Naive thymus-derived CD4-positive, alpha-beta T cell (primary cell): ENCODE measurements at regions not wholly inside any gene's neighbourhood (a gene's known extent, or its start where the extent isn't known, plus 50 kb on each side); places are given as distances from the start of the nearest gene placed in this dataset.

ENCODE experiments used
- ATAC-seq: fragments of 150-1000 bp; cut with Tn5 transposase; 2 replicates; pipeline ENCODE4 v1.10.0; 2021; ENCODE audit warnings: mild to moderate bottlenecking, moderate library complexity
- CTCF ChIA-PET: fragments of 350-600 bp; sonication (Branson Sonifier 250); formaldehyde crosslinking; loops from one replicate; lab custom pipeline; 2021; ENCODE audit warnings: antibody characterized with exemption; lab: Charles Lee
- POLR2A ChIA-PET: fragments of 350-600 bp; sonication (Branson Sonifier 250); formaldehyde crosslinking; loops from one replicate; lab custom pipeline; 2021; ENCODE audit warnings: antibody characterized with exemption, inconsistent platforms; lab: Charles Lee
- DNase-seq, 9 donors: peaks; one replicate each; pipeline versions ENCODE4 v3.0.0 to v3.0.0-alpha.2; 2020 to 2022; ENCODE audit warnings: mixed read lengths in 1 of 9
- H3K27ac ChIP-seq: one replicate; pipeline ENCODE4 v1.7.0; 2013; ENCODE audit warnings: mild to moderate bottlenecking, low read depth, low read length, moderate library complexity
- H3K27me3 ChIP-seq, 2 donors: one replicate each; pipeline ENCODE4 v1.7.0; 2013; ENCODE audit warnings: low read length in 2 of 2, mild to moderate bottlenecking in 2 of 2, moderate library complexity in 2 of 2; ENCODE audit not compliant: control insufficient read depth in 2 of 2, insufficient read depth in 2 of 2
- H3K36me3 ChIP-seq, 3 experiments: 1 replicate in 2 of 3; 2 replicates in 1 of 3; pipeline ENCODE4 v1.7.0; 2013; ENCODE audit warnings: low read length in 3 of 3, mild to moderate bottlenecking in 3 of 3, moderate library complexity in 1 of 3; ENCODE audit not compliant: insufficient read depth in 3 of 3, control insufficient read depth in 2 of 3
- H3K4me1 ChIP-seq, 2 donors: one replicate each; pipeline ENCODE4 v1.7.0; 2013; ENCODE audit warnings: low read length in 2 of 2, mild to moderate bottlenecking in 2 of 2, moderate library complexity in 1 of 2; ENCODE audit not compliant: control insufficient read depth in 2 of 2, insufficient read depth in 2 of 2
- H3K4me3 ChIP-seq: 2 replicates; pipeline ENCODE4 v1.7.0; 2013; ENCODE audit warnings: mild to moderate bottlenecking, low read length
- H3K9me3 ChIP-seq, 3 experiments: 1 replicate in 2 of 3; 2 replicates in 1 of 3; pipeline ENCODE4 v1.7.0; 2013; ENCODE audit warnings: low read length in 3 of 3; ENCODE audit not compliant: control insufficient read depth in 2 of 3
- H3K27ac Mint-ChIP-seq, 9 donors: one replicate each; pipeline ENCODE4 v1.8.0; 2020 to 2022; ENCODE audit warnings: mixed read lengths in 9 of 9, mild to moderate bottlenecking in 8 of 9, moderate library complexity in 5 of 9, inconsistent platforms in 2 of 9
- H3K27me3 Mint-ChIP-seq, 5 donors: one replicate each; pipeline ENCODE4 v1.8.0; 2021 to 2022; ENCODE audit warnings: mixed read lengths in 5 of 5, mild to moderate bottlenecking in 1 of 5
- H3K36me3 Mint-ChIP-seq, 5 donors: one replicate each; pipeline ENCODE4 v1.8.0; 2020 to 2022; ENCODE audit warnings: mixed read lengths in 5 of 5, mild to moderate bottlenecking in 3 of 5, inconsistent platforms in 1 of 5
- H3K4me1 Mint-ChIP-seq, 7 donors: one replicate each; pipeline ENCODE4 v1.8.0; 2020 to 2022; ENCODE audit warnings: mixed read lengths in 7 of 7, mild to moderate bottlenecking in 3 of 7, inconsistent platforms in 1 of 7
- H3K4me3 Mint-ChIP-seq, 10 donors: one replicate each; pipeline ENCODE4 v1.8.0; 2020 to 2022; ENCODE audit warnings: mild to moderate bottlenecking in 10 of 10, mixed read lengths in 10 of 10, moderate library complexity in 6 of 10, inconsistent platforms in 2 of 10
- H3K9me3 Mint-ChIP-seq, 11 donors: one replicate each; pipeline ENCODE4 v1.8.0; 2020 to 2022; ENCODE audit warnings: mixed read lengths in 11 of 11, mild to moderate bottlenecking in 4 of 11, inconsistent platforms in 1 of 11, moderate library complexity in 1 of 11
- intact Hi-C, 2 donors: fragments of 100-400 bp; cut with micrococcal nuclease; formaldehyde crosslinking; loops; one replicate each; pipeline ENCODE4 v1.15.1; 2023

GRCh38 chr5:56647099-56647850 is 168.1 kb upstream of the MAP3K1 start:
- Mint-ChIP-seq H3K36me3 (peaks cover 0 to 14% (median 0%) of the 10 kb centered on the region in 5 donors), H3K9me3 (peaks cover 0 to 8% (median 0%) of the 10 kb centered on the region in 11 donors), H3K27me3 (peaks cover 0 to 15% (median 0%) of the 10 kb centered on the region in 5 donors), H3K4me1 (peaks cover 20 to 64% (median 50%) of the 10 kb centered on the region in 7 donors), H3K4me3 (peak overlapping the region in 4 of 10 donors; percentile 4 to 37 (median 19)), H3K27ac (peak overlapping the region in 8 of 9 donors; percentile 4 to 67 (median 34))
- Histone ChIP-seq H3K27ac (no peak overlapping the region), H3K27me3 (no peaks in the 10 kb centered on the region), H3K9me3 (no peaks in the 10 kb centered on the region), H3K36me3 (no peaks in the 10 kb centered on the region), H3K4me1 (peaks cover 0 to 23% of the 10 kb centered on the region in 2 donors), H3K4me3 (no peak overlapping the region)
- ChIA-PET CTCF (interaction anchor here (0.5 kb wide), 2 partner anchors 182 to 377 kb away, joined by 3 read pairs; no protein-coding TSS in a partner anchor), POLR2A (no interaction called here)
- DNase-seq (peak in 2 of 9 donors; percentile 13 to 14), ATAC-seq (peak; percentile 51)
- intact Hi-C loops = no loop called here

GRCh38 chr5:56641635-56642260 is 173.6 kb upstream of the MAP3K1 start:
- Mint-ChIP-seq H3K4me1 (peaks cover 1 to 55% (median 29%) of the 10 kb centered on the region in 7 donors), H3K27me3 (peaks cover 0 to 12% (median 0%) of the 10 kb centered on the region in 5 donors), H3K4me3 (no peak overlapping the region), H3K27ac (peak overlapping the region in 1 of 9 donors; percentile 17), H3K9me3 (peaks cover 0 to 1% (median 0%) of the 10 kb centered on the region in 11 donors), H3K36me3 (peaks cover 0 to 7% (median 0%) of the 10 kb centered on the region in 5 donors)
- H3K36me3 ChIP-seq = no peaks in the 10 kb centered on the region
- POLR2A ChIA-PET = interaction anchor here (0.6 kb wide), 1 partner anchor 8 kb away, joined by 3 read pairs; no protein-coding TSS in a partner anchor
- H3K4me1 ChIP-seq = peaks cover 0 to 14% of the 10 kb centered on the region in 2 donors
- H3K9me3 ChIP-seq = no peaks in the 10 kb centered on the region
- intact Hi-C loops = no loop called here
- H3K4me3 ChIP-seq = no peak overlapping the region
- DNase-seq = no peak
- ATAC-seq = no peak
- CTCF ChIA-PET = no interaction called here
- H3K27me3 ChIP-seq = no peaks in the 10 kb centered on the region
- H3K27ac ChIP-seq = no peak overlapping the region

GRCh38 chr5:56640763-56641406 is 174.5 kb upstream of the MAP3K1 start:
- peak overlapping the region in 1 of 9 donors; percentile 17 for H3K27ac Mint-ChIP-seq
- H3K4me1 ChIP-seq = peaks cover 0 to 12% of the 10 kb centered on the region in 2 donors
- intact Hi-C loops = no loop called here
- H3K9me3 ChIP-seq = no peaks in the 10 kb centered on the region
- H3K4me1 Mint-ChIP-seq = peaks cover 0 to 57% (median 25%) of the 10 kb centered on the region in 7 donors
- peaks cover 0 to 7% (median 0%) of the 10 kb centered on the region in 5 donors for H3K36me3 Mint-ChIP-seq
- no peak overlapping the region for H3K4me3 ChIP-seq
- no peaks in the 10 kb centered on the region for H3K27me3 ChIP-seq
- ChIA-PET POLR2A (no interaction called here), CTCF (no interaction called here)
- ATAC-seq (no peak), DNase-seq (no peak)
- no peaks in the 10 kb centered on the region for H3K36me3 ChIP-seq
- peaks cover 0 to 18% (median 0%) of the 10 kb centered on the region in 5 donors for H3K27me3 Mint-ChIP-seq
- no peak overlapping the region for H3K27ac ChIP-seq
- H3K9me3 Mint-ChIP-seq = peaks cover 0 to 5% (median 0%) of the 10 kb centered on the region in 11 donors
- no peak overlapping the region for H3K4me3 Mint-ChIP-seq

- H3K27ac ChIP-seq = peak overlapping the region; percentile 43
- POLR2A ChIA-PET = no interaction called here
- no peaks in the 10 kb centered on the region for H3K27me3 ChIP-seq
- peaks cover 0 to 5% (median 0%) of the 10 kb centered on the region in 11 donors for H3K9me3 Mint-ChIP-seq
- H3K4me3 Mint-ChIP-seq = peak overlapping the region in 1 of 10 donors; percentile 0
- H3K36me3 ChIP-seq = no peaks in the 10 kb centered on the region
- no peak for DNase-seq
- peaks cover 0 to 12% of the 10 kb centered on the region in 2 donors for H3K4me1 ChIP-seq
- no peak overlapping the region for H3K4me3 ChIP-seq
- peaks cover 0 to 18% (median 0%) of the 10 kb centered on the region in 5 donors for H3K27me3 Mint-ChIP-seq
- CTCF ChIA-PET = no interaction called here
- no peak for ATAC-seq
- peaks cover 0 to 48% (median 21%) of the 10 kb centered on the region in 7 donors for H3K4me1 Mint-ChIP-seq
- peaks cover 0 to 5% (median 0%) of the 10 kb centered on the region in 5 donors for H3K36me3 Mint-ChIP-seq
- H3K27ac Mint-ChIP-seq = peak overlapping the region in 3 of 9 donors; percentile 11 to 94 (median 93)
- H3K9me3 ChIP-seq = no peaks in the 10 kb centered on the region
- intact Hi-C loops = no loop called here
Measured at GRCh38 chr5:56639476-56639875, 175.9 kb upstream of the MAP3K1 start.

GRCh38 chr5:56638768-56639238 is 176.5 kb upstream of the MAP3K1 start:
- Histone ChIP-seq H3K4me3 (no peak overlapping the region), H3K27ac (peak overlapping the region; percentile 66), H3K36me3 (no peaks in the 10 kb centered on the region), H3K9me3 (no peaks in the 10 kb centered on the region), H3K27me3 (no peaks in the 10 kb centered on the region), H3K4me1 (peaks cover 0 to 12% of the 10 kb centered on the region in 2 donors)
- Mint-ChIP-seq H3K27me3 (peaks cover 0 to 20% (median 0%) of the 10 kb centered on the region in 5 donors), H3K4me1 (peaks cover 0 to 47% (median 21%) of the 10 kb centered on the region in 7 donors), H3K27ac (peak overlapping the region in 6 of 9 donors; percentile 11 to 94 (median 26)), H3K36me3 (peaks cover 0 to 6% (median 0%) of the 10 kb centered on the region in 5 donors), H3K9me3 (peaks cover 0 to 5% (median 0%) of the 10 kb centered on the region in 11 donors), H3K4me3 (peak overlapping the region in 1 of 10 donors; percentile 0)
- ATAC-seq = peak; percentile 95
- POLR2A ChIA-PET = interaction anchor here (1.0 kb wide), 1 partner anchor 22 kb away, joined by 3 read pairs; no protein-coding TSS in a partner anchor
- intact Hi-C loops = loop anchor here in 1 of 2 donors (1.0 kb wide), 1 partner anchor 9 kb away; no protein-coding TSS in a partner anchor
- CTCF ChIA-PET = no interaction called here
- peak in 2 of 9 donors; percentile 14 to 68 for DNase-seq
